22Rv1 (cell line): ENCODE measurements at regions not wholly inside any gene's neighbourhood (a gene's known extent, or its start where the extent isn't known, plus 50 kb on each side); places are given as distances from the start of the nearest gene placed in this dataset.

ENCODE experiments used
- ZFX ChIP-seq: fragments of 450-650 bp; IDR thresholded peaks from 2 replicates; pipeline ENCODE4 v1.6.1; 2017; ENCODE audit warnings: antibody characterized with exemption, borderline replicate concordance
- TF ChIP-seq, protein P1 (sequence below): fragments of 450-650 bp; IDR thresholded peaks from 2 replicates; pipeline ENCODE4 v1.5.1; 2017; ENCODE audit warnings: mild to moderate bottlenecking

DNA sequence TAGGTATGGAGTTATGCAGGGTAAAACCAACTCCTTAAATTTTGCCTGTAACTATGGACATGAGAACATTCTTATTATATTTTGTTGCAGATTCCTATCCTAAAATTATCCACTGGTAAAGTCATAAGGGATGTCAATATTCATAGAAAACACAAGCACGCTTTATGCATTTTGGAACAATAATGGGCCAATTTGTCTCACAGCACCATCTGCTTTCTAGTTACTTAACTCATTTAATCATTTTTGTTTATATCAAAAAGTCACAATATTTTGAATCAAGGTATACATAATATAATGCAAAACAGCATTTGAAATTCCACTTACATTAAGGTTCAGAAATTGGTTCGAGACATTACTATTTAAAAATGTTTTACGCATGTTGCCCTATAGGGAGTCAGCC, 203.0 kb downstream of the GABRG1 start:
- TF ChIP-seq, protein P1, sequence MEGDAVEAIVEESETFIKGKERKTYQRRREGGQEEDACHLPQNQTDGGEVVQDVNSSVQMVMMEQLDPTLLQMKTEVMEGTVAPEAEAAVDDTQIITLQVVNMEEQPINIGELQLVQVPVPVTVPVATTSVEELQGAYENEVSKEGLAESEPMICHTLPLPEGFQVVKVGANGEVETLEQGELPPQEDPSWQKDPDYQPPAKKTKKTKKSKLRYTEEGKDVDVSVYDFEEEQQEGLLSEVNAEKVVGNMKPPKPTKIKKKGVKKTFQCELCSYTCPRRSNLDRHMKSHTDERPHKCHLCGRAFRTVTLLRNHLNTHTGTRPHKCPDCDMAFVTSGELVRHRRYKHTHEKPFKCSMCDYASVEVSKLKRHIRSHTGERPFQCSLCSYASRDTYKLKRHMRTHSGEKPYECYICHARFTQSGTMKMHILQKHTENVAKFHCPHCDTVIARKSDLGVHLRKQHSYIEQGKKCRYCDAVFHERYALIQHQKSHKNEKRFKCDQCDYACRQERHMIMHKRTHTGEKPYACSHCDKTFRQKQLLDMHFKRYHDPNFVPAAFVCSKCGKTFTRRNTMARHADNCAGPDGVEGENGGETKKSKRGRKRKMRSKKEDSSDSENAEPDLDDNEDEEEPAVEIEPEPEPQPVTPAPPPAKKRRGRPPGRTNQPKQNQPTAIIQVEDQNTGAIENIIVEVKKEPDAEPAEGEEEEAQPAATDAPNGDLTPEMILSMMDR = no peak
- no peak for TF ChIP-seq ZFX
